GM12878 (cell line): ENCODE measurements at regions not wholly inside any gene's neighbourhood (a gene's known extent, or its start where the extent isn't known, plus 50 kb on each side); places are given as distances from the start of the nearest gene placed in this dataset.

ENCODE experiments used
- ATAC-seq: fragments of 200-7000 bp; cut with Tn5 transposase; 3 replicates; pipeline ENCODE4 v1.9.1; 2020; ENCODE audit warnings: mild to moderate bottlenecking, moderate library complexity
- BruUV-seq: library from RNA; stranded (reverse); fragments of 400-500 nt; replicated peaks from 2 replicates; lab custom pipeline; 2021; lab: Mats Ljungman, UMichigan
- CTCF ChIA-PET: fragments of 300-600 bp; sonication (Branson Sonifier 250); formaldehyde crosslinking; extraction: SDS; loops from one replicate; lab custom pipeline; 2021; ENCODE audit warnings: inconsistent platforms; lab: Yijun Ruan, JAX
- POLR2A ChIA-PET: fragments of 350-600 bp; formaldehyde crosslinking; extraction: SDS; loops from one replicate; lab custom pipeline; 2021; ENCODE audit warnings: inconsistent platforms; lab: Charles Lee
- RAD21 ChIA-PET: fragments of 300-600 bp; sonication (Branson Sonifier 250); formaldehyde crosslinking; loops from one replicate; lab custom pipeline; 2023; ENCODE audit warnings: antibody characterized with exemption; ENCODE audit not compliant: unreplicated experiment; lab: Charles Lee
- SMC1A ChIA-PET: fragments of 300-600 bp; sonication (Branson Sonifier 250); formaldehyde crosslinking; loops from one replicate; lab custom pipeline; 2023; ENCODE audit not compliant: unreplicated experiment, uncharacterized antibody; lab: Charles Lee
- DNase-seq: peaks from one replicate; pipeline ENCODE4 v3.0.0-alpha.2; 2011; ENCODE audit warnings: low read depth, low spot score
- FAIRE-seq: peaks from 3 replicates; lab custom pipeline; 2011; peaks lifted over from hg19 to GRCh38; lab: Jason Lieb, UNC
- H2AFZ ChIP-seq: 2 replicates; pipeline ENCODE4 v1.6.0; 2011; ENCODE audit warnings: low read depth, low read length, control low read depth; ENCODE audit not compliant: control insufficient read depth
- H3K27ac ChIP-seq: 2 replicates; pipeline ENCODE4 v1.5.1; 2011; ENCODE audit warnings: control low read depth; ENCODE audit not compliant: control insufficient read depth, insufficient read depth
- H3K27me3 ChIP-seq, 2 experiments: replicated peaks in 1 of 2; 2 replicates each; pipeline versions ENCODE4 v1.6.0 to v1.6.1; 2011; ENCODE audit warnings: low read length in 1 of 2; ENCODE audit not compliant: control insufficient read depth in 2 of 2, insufficient read depth in 2 of 2
- H3K36me3 ChIP-seq, 2 experiments: 2 replicates each; pipeline ENCODE4 v1.5.1; 2011; ENCODE audit warnings: low read length in 1 of 2; ENCODE audit not compliant: control insufficient read depth in 2 of 2, insufficient read depth in 2 of 2
- H3K4me1 ChIP-seq: 2 replicates; pipeline ENCODE4 v1.6.1; 2011; ENCODE audit warnings: mild to moderate bottlenecking, low read length, moderate library complexity, mixed read lengths; ENCODE audit not compliant: control insufficient read depth, insufficient read depth
- H3K4me2 ChIP-seq: 2 replicates; pipeline ENCODE4 v1.6.0; 2011; ENCODE audit warnings: control low read depth; ENCODE audit not compliant: control insufficient read depth, insufficient read depth
- H3K4me3 ChIP-seq: fragments of 200-600 bp; sonication (generic); 2 replicates; pipeline ENCODE4 v1.5.1; 2016
- H3K79me2 ChIP-seq: 2 replicates; pipeline ENCODE4 v1.6.0; 2011; ENCODE audit warnings: low read length; ENCODE audit not compliant: control insufficient read depth, insufficient read depth
- H3K9ac ChIP-seq: 2 replicates; pipeline ENCODE4 v1.8.0; 2011; ENCODE audit warnings: low read length, control low read depth, mixed read lengths; ENCODE audit not compliant: control insufficient read depth, insufficient read depth
- H3K9me3 ChIP-seq: replicated peaks from 3 replicates; pipeline ENCODE4 v1.5.1; 2011; ENCODE audit warnings: mild to moderate bottlenecking, low read length; ENCODE audit not compliant: control insufficient read depth, insufficient read depth
- H4K20me1 ChIP-seq: 2 replicates; pipeline ENCODE4 v1.6.0; 2011; ENCODE audit not compliant: control insufficient read depth, insufficient read depth
- CBX3 ChIP-seq: fragments of 200-600 bp; sonication (generic); IDR thresholded peaks from 2 replicates; pipeline ENCODE4 v1.6.1; 2016; ENCODE audit warnings: low read depth, borderline replicate concordance
- CBX5 ChIP-seq: sonication (generic); IDR thresholded peaks from 2 replicates; pipeline ENCODE4 v1.6.1; 2016; ENCODE audit warnings: low read depth, moderate library complexity, mild to moderate bottlenecking, inconsistent platforms
- CTCF ChIP-seq, 3 experiments: IDR thresholded peaks in 2 of 3; conservative IDR thresholded peaks in 1 of 3; 2 replicates each; pipeline ENCODE4 v1.5.1; 2011; ENCODE audit warnings: low read depth in 3 of 3, low read length in 3 of 3, mild to moderate bottlenecking in 3 of 3, control low read depth in 2 of 3, moderate library complexity in 2 of 3, inconsistent platforms in 1 of 3, mixed read lengths in 1 of 3; ENCODE audit not compliant: control insufficient read depth in 2 of 3, insufficient read depth in 1 of 3; ENCODE audit errors: extremely low read depth in 1 of 3
- GABPA ChIP-seq: IDR thresholded peaks from 2 replicates; pipeline ENCODE4 v1.6.1; 2014; ENCODE audit warnings: antibody characterized with exemption, low read depth, mild to moderate bottlenecking, inconsistent platforms
- IKZF1 ChIP-seq: fragments of 450-650 bp; conservative IDR thresholded peaks from 2 replicates; pipeline ENCODE4 v1.6.1; 2017; ENCODE audit warnings: antibody characterized with exemption, mild to moderate bottlenecking
- IKZF2 ChIP-seq, 2 experiments: fragments of 450-650 bp; IDR thresholded peaks; 2 replicates each; pipeline ENCODE4 v1.6.1; 2017; ENCODE audit warnings: mild to moderate bottlenecking in 2 of 2, moderate library complexity in 2 of 2
- NFYB ChIP-seq: IDR thresholded peaks from 2 replicates; pipeline ENCODE4 v1.6.1; 2011; ENCODE audit warnings: low read depth, mild to moderate bottlenecking, low read length, improper control_type of control experiment, moderate library complexity; ENCODE audit not compliant: insufficient read depth
- NKRF ChIP-seq: fragments of 450-650 bp; conservative IDR thresholded peaks from 2 replicates; pipeline ENCODE4 v1.6.1; 2017; ENCODE audit warnings: mild to moderate bottlenecking, moderate library complexity
- NR2F1 ChIP-seq: fragments of 450-650 bp; conservative IDR thresholded peaks from 2 replicates; pipeline ENCODE4 v1.6.1; 2017; ENCODE audit warnings: mild to moderate bottlenecking
- NRF1 ChIP-seq: conservative IDR thresholded peaks from 2 replicates; pipeline ENCODE4 v1.6.1; 2011; ENCODE audit warnings: mild to moderate bottlenecking, low read depth, low read length, improper control_type of control experiment
- POU2F2 ChIP-seq: IDR thresholded peaks from 3 replicates; pipeline ENCODE4 v1.6.1; 2011; ENCODE audit warnings: low read depth, mild to moderate bottlenecking, low read length, borderline replicate concordance
- RAD21 ChIP-seq: IDR thresholded peaks from 2 replicates; pipeline ENCODE4 v1.6.1; 2011; ENCODE audit warnings: mild to moderate bottlenecking, low read depth, low read length, moderate library complexity; ENCODE audit not compliant: insufficient read depth
- RAD51 ChIP-seq: fragments of 450-650 bp; IDR thresholded peaks from 2 replicates; pipeline ENCODE4 v1.6.1; 2016; ENCODE audit warnings: moderate library complexity, mild to moderate bottlenecking, inconsistent platforms
- RFX5 ChIP-seq: IDR thresholded peaks from 2 replicates; pipeline ENCODE4 v1.6.1; 2011; ENCODE audit warnings: low read depth, low read length, improper control_type of control experiment
- SRF ChIP-seq, 2 experiments: IDR thresholded peaks; 2 replicates each; pipeline ENCODE4 v1.6.1; 2011; ENCODE audit warnings: low read depth in 2 of 2, low read length in 2 of 2, mild to moderate bottlenecking in 1 of 2, moderate library complexity in 1 of 2
- TARDBP ChIP-seq: IDR thresholded peaks from 2 replicates; pipeline ENCODE4 v1.6.1; 2016; ENCODE audit warnings: borderline replicate concordance
- ZNF384 ChIP-seq: IDR thresholded peaks from 2 replicates; pipeline ENCODE4 v1.6.1; 2012; ENCODE audit warnings: low read depth, mild to moderate bottlenecking, low read length, improper control_type of control experiment, borderline replicate concordance
- WGBS: methylation state at CpG from one replicate; pipeline ENCODE4 v1.1.6; 2016; ENCODE audit warnings: low lambda C conversion rate; ENCODE audit not compliant: insufficient replicate concordance, insufficient coverage; ENCODE audit errors: missing lambda C conversion rate; 5-methylcytosine and 5-hydroxymethylcytosine counted together
- in situ Hi-C: fragments of 300-500 bp; cut with MboI; formaldehyde crosslinking; loops from 9 replicates; pipeline ENCODE4 v1.14.3; 2018; ENCODE audit warnings: mixed read lengths
- intact Hi-C: fragments of 100-400 bp; cut with micrococcal nuclease; formaldehyde crosslinking; loops from one replicate; pipeline ENCODE4 v1.14.2; 2022; ENCODE audit not compliant: unreplicated experiment
- TF ChIP-seq, protein P1 (sequence below): IDR thresholded peaks from 2 replicates; pipeline ENCODE4 v1.6.1; 2012; ENCODE audit warnings: low read depth, low read length, improper control_type of control experiment

DNA sequence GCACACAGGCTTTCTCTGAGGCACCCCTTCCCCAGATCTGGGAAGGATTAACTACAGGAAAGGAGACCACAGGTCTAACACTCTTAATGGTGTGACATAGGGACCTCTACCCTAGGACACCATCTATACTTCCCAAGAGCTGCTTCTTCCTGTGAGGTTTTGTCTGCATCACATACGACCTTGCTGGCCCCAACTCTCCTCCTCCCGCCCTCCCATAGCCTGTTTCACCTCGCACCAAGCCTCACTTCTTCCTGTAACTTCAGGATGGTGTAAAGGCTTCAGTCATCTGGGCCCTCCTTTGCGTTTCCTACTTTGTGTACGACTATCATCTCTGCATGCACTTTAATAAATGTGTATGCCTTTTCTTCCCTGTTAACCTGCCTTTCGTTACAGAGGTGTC is 274.3 kb downstream of the KLF6 start:
- no peak overlapping the region for H3K27ac ChIP-seq
- no peak for DNase-seq
- FAIRE-seq, result no peak
- no peaks in the 10 kb centered on the region for H3K79me2 ChIP-seq
- TF ChIP-seq RAD21, result no peak
- no peak for TF ChIP-seq CBX5
- no peak for TF ChIP-seq RFX5
- no peak for TF ChIP-seq NKRF
- TF ChIP-seq RAD51, result no peak
- TF ChIP-seq NRF1, result no peak
- TF ChIP-seq IKZF1, result no peak
- TF ChIP-seq, protein P1, sequence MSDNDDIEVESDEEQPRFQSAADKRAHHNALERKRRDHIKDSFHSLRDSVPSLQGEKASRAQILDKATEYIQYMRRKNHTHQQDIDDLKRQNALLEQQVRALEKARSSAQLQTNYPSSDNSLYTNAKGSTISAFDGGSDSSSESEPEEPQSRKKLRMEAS, result no peak
- no peak for TF ChIP-seq IKZF2 (IDR thresholded peaks at IDR 0.05)
- no peak for TF ChIP-seq TARDBP
- TF ChIP-seq CBX3, result no peak
- no peak for TF ChIP-seq POU2F2
- TF ChIP-seq CTCF (IDR thresholded peaks at IDR 0.05 in 2 of 3, conservative IDR thresholded peaks at IDR 0.05 in 1 of 3; ENCODE audit: control insufficient read depth in 2 of 3, extremely low read depth in 1 of 3, insufficient read depth in 1 of 3, low read depth in 3 of 3, low read length in 3 of 3), result no peak
- no peak for TF ChIP-seq GABPA
- TF ChIP-seq NR2F1, result no peak
- TF ChIP-seq SRF (IDR thresholded peaks at IDR 0.05; ENCODE audit: low read depth in 2 of 2, low read length in 2 of 2), result no peak
- no peak for TF ChIP-seq ZNF384
- no peak for TF ChIP-seq NFYB
- SMC1A ChIA-PET, result no interaction called here
- intact Hi-C loops, result no loop called here
- no peak overlapping the region for H3K4me2 ChIP-seq
- 28% methylated on average over 6 of the region's 6 CpGs for WGBS
- no peaks in the 10 kb centered on the region for H4K20me1 ChIP-seq
- in situ Hi-C loops, result no loop called here
- CTCF ChIA-PET, result no interaction called here
- POLR2A ChIA-PET, result no interaction called here
- no peak overlapping the region for H3K4me3 ChIP-seq
- BruUV-seq, result no TSS peak
- no peak overlapping the region for H2AFZ ChIP-seq
- RAD21 ChIA-PET, result no interaction called here
- no peak for ATAC-seq
- no peak overlapping the region for H3K9ac ChIP-seq
- no peaks in the 10 kb centered on the region for H3K27me3 ChIP-seq
- H3K9me3 ChIP-seq, result no peaks in the 10 kb centered on the region
- no peaks in the 10 kb centered on the region for H3K36me3 ChIP-seq
- H3K4me1 ChIP-seq, result no peaks in the 10 kb centered on the region
